ENCODE measurements at regions not wholly inside any gene's neighbourhood (a gene's known extent, or its start where the extent isn't known, plus 50 kb on each side); places are given as distances from the start of the nearest gene placed in this dataset.

DNA sequence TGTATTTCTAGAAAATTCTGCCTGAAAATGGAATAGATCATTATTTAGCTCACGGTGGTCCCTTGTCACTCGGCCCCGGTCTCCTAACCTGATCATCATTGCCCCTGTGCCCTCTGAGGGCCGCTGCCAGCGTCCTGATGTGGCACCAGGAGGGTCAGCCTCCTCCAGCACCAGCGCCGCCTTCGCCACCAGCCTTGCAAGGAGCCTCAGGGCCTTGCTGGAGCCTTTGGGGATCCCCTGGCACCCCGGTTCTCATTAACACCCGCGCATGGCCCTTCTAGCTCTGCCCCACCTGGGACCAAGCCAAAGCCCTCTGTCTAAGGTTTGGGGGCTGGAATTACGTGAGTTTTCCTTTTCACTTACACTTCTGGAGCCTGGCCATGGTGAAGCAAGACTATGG, 282.5 kb upstream of the ADARB2 start:
- DNase-seq (no peak), ATAC-seq (no peak)
- intact Hi-C loops (cut with DNase I, micrococcal nuclease) = no loop called here
- Histone ChIP-seq H3K36me3 (ENCODE audit: low read depth) (no peaks in the 10 kb centered on the region), H3K4me3 (no peak overlapping the region), H3K9me3 (peaks cover 35% of the 10 kb centered on the region), H3K4me1 (ENCODE audit: low read depth) (no peaks in the 10 kb centered on the region)
- TF ChIP-seq, protein P1, sequence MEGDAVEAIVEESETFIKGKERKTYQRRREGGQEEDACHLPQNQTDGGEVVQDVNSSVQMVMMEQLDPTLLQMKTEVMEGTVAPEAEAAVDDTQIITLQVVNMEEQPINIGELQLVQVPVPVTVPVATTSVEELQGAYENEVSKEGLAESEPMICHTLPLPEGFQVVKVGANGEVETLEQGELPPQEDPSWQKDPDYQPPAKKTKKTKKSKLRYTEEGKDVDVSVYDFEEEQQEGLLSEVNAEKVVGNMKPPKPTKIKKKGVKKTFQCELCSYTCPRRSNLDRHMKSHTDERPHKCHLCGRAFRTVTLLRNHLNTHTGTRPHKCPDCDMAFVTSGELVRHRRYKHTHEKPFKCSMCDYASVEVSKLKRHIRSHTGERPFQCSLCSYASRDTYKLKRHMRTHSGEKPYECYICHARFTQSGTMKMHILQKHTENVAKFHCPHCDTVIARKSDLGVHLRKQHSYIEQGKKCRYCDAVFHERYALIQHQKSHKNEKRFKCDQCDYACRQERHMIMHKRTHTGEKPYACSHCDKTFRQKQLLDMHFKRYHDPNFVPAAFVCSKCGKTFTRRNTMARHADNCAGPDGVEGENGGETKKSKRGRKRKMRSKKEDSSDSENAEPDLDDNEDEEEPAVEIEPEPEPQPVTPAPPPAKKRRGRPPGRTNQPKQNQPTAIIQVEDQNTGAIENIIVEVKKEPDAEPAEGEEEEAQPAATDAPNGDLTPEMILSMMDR (IDR thresholded peaks at IDR 0.05) = no peak

DNA sequence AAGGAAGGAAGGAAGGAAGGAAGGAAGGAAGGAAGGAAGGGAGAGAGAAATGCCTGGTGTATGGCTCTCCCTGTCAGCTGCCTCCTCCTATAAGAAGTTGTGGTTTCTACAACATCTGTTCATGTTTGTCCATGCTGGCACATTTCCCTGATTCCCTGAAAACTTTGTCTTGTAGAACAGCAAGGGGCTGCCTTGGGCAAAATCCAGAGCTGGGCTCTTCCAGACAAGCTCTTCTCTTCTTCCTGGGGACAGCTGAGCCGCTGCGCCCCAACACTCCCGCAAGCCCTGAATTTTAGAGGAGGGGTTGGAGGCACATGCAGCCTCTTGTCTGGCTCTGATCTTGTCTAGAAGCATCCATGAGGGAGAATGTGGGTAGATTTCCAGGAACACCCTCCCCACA, 282.0 kb upstream of the ADARB2 start:
- peaks cover 38% of the 10 kb centered on the region for H3K9me3 ChIP-seq
- TF ChIP-seq, protein P1 (IDR thresholded peaks at IDR 0.05) = no peak
- H3K4me3 ChIP-seq = no peak overlapping the region
- intact Hi-C loops (cut with DNase I, micrococcal nuclease) = no loop called here
- no peaks in the 10 kb centered on the region for H3K36me3 ChIP-seq (ENCODE audit: low read depth)
- no peak for ATAC-seq
- no peak for DNase-seq
- no peaks in the 10 kb centered on the region for H3K4me1 ChIP-seq (ENCODE audit: low read depth)

GRCh38 chr10:2014541-2014940, 277.2 kb upstream of the ADARB2 start:
- no peak overlapping the region for H3K4me3 ChIP-seq
- ATAC-seq (no peak), DNase-seq (no peak)
- TF ChIP-seq, protein P1 (IDR thresholded peaks at IDR 0.05) = no peak
- H3K9me3 ChIP-seq = peaks cover 31% of the 10 kb centered on the region
- intact Hi-C loops (cut with DNase I, micrococcal nuclease) = no loop called here
- no peaks in the 10 kb centered on the region for H3K4me1 ChIP-seq (ENCODE audit: low read depth)
- no peaks in the 10 kb centered on the region for H3K36me3 ChIP-seq (ENCODE audit: low read depth)

DNA sequence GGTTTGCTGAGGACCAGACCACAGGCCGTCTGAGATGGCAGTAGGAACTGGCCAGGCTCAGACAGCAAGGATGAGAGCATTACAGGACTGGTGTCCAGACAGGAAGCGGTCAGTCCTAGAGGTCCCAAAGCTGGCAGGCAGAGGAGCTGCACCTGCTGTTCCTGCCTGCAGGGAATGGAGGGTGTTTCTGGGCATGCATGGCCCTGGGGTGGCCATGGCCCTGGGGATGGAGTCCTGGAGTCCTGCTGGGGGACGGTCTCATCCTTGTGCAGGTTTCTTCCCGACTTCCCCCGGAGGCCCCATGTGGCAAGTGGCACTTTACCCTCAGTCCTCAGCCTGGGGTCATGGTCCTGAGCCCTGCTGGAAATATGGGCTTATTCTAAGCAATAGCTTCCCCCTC, 274.9 kb upstream of the ADARB2 start:
- Histone ChIP-seq H3K9me3 (peaks cover 25% of the 10 kb centered on the region), H3K4me1 (ENCODE audit: low read depth) (no peaks in the 10 kb centered on the region), H3K4me3 (no peak overlapping the region), H3K36me3 (ENCODE audit: low read depth) (no peaks in the 10 kb centered on the region)
- ATAC-seq (no peak), DNase-seq (no peak)
- intact Hi-C loops (cut with DNase I, micrococcal nuclease) = no loop called here
- TF ChIP-seq, protein P1 (IDR thresholded peaks at IDR 0.05) = no peak

- Histone ChIP-seq H3K9me3 (peaks cover 30% of the 10 kb centered on the region), H3K4me1 (ENCODE audit: low read depth) (no peaks in the 10 kb centered on the region), H3K4me3 (no peak overlapping the region), H3K36me3 (ENCODE audit: low read depth) (no peaks in the 10 kb centered on the region)
- DNase-seq = no peak
- intact Hi-C loops (cut with DNase I, micrococcal nuclease) = no loop called here
- no peak for ATAC-seq
- TF ChIP-seq, protein P1 (IDR thresholded peaks at IDR 0.05) = no peak
Measured at GRCh38 chr10:2011106-2011716, 273.9 kb upstream of the ADARB2 start.

- no peak for ATAC-seq
- Histone ChIP-seq H3K4me3 (no peak overlapping the region), H3K4me1 (ENCODE audit: low read depth) (no peaks in the 10 kb centered on the region), H3K36me3 (ENCODE audit: low read depth) (no peaks in the 10 kb centered on the region), H3K9me3 (peaks cover 19% of the 10 kb centered on the region)
- DNase-seq = no peak
- intact Hi-C loops (cut with DNase I, micrococcal nuclease) = no loop called here
- TF ChIP-seq, protein P1 (IDR thresholded peaks at IDR 0.05) = no peak
Measured at GRCh38 chr10:2005546-2005945, 268.2 kb upstream of the ADARB2 start.

Measured in mucosa of descending colon (tissue), 3 donors.